HEK293 (cell line): ENCODE measurements at regions not wholly inside any gene's neighbourhood (a gene's known extent, or its start where the extent isn't known, plus 50 kb on each side); places are given as distances from the start of the nearest gene placed in this dataset.

ENCODE experiments used
- CTCF ChIA-PET: fragments of 350-600 bp; formaldehyde crosslinking; extraction: SDS; loops from one replicate; lab custom pipeline; 2021; ENCODE audit warnings: antibody characterized with exemption; lab: Yijun Ruan, JAX
- POLR2A ChIA-PET: fragments of 300-600 bp; formaldehyde crosslinking; extraction: SDS; loops from one replicate; lab custom pipeline; 2020; ENCODE audit warnings: antibody characterized with exemption, inconsistent platforms; lab: Yijun Ruan, JAX
- H3K27ac ChIP-seq: fragments of 200-500 bp; sonication (Bioruptor generic); 2 replicates; pipeline ENCODE4 v1.5.1; 2014; ENCODE audit warnings: low read depth, low read length, control low read depth, inconsistent platforms; ENCODE audit errors: extremely low read depth
- H3K36me3 ChIP-seq, 2 experiments: fragments of 200-500 bp in 1 of 2; sonication (Bioruptor generic) in 1 of 2; 1 replicate in 1 of 2; 2 replicates in 1 of 2; pipeline ENCODE4 v1.5.1; 2014 to 2017; ENCODE audit warnings: inconsistent platforms in 2 of 2, low read length in 2 of 2; ENCODE audit not compliant: control insufficient read depth in 2 of 2, insufficient read depth in 1 of 2
- H3K4me1 ChIP-seq: fragments of 200-500 bp; sonication (Bioruptor generic); 2 replicates; pipeline ENCODE4 v1.5.1; 2014; ENCODE audit warnings: mild to moderate bottlenecking, low read length, inconsistent platforms; ENCODE audit not compliant: control insufficient read depth, insufficient read depth
- H3K4me3 ChIP-seq: 2 replicates; pipeline ENCODE4 v1.5.1; 2011; ENCODE audit warnings: low read depth, mild to moderate bottlenecking, control low read depth, low read length, moderate library complexity
- H3K9me3 ChIP-seq: fragments of 200-500 bp; sonication (Bioruptor generic); 2 replicates; pipeline ENCODE4 v1.5.1; 2014; ENCODE audit warnings: low read depth, low read length, inconsistent platforms; ENCODE audit not compliant: control insufficient read depth, insufficient read depth
- GFI1B ChIP-seq: fragments of 450-650 bp; formaldehyde crosslinking; IDR thresholded peaks from 2 replicates; pipeline ENCODE4 v1.5.1; 2016; ENCODE audit warnings: missing biosample characterization, missing genetic modification characterization
- OSR2 ChIP-seq: fragments of 450-650 bp; formaldehyde crosslinking; IDR thresholded peaks from 2 replicates; pipeline ENCODE4 v1.5.1; 2016; ENCODE audit warnings: missing biosample characterization, missing genetic modification characterization
- TRIM28 ChIP-seq: IDR thresholded peaks from 2 replicates; pipeline ENCODE4 v1.6.1; 2011; ENCODE audit warnings: low read length, control low read depth, borderline replicate concordance
- ZNF146 ChIP-seq: fragments of 450-650 bp; formaldehyde crosslinking; IDR thresholded peaks from 2 replicates; pipeline ENCODE4 v1.5.1; 2016; ENCODE audit warnings: missing biosample characterization, missing genetic modification characterization
- ZNF211 ChIP-seq: fragments of 450-650 bp; formaldehyde crosslinking; IDR thresholded peaks from 2 replicates; pipeline ENCODE4 v1.5.1; 2016; ENCODE audit warnings: low read depth, missing biosample characterization, missing genetic modification characterization
- ZNF266 ChIP-seq: fragments of 450-650 bp; formaldehyde crosslinking; IDR thresholded peaks from 2 replicates; pipeline ENCODE4 v1.5.1; 2016; ENCODE audit warnings: missing biosample characterization, missing genetic modification characterization, low read depth
- ZNF311 ChIP-seq: fragments of 450-650 bp; formaldehyde crosslinking; IDR thresholded peaks from 2 replicates; pipeline ENCODE4 v1.5.1; 2017; ENCODE audit warnings: missing biosample characterization, missing genetic modification characterization, borderline replicate concordance
- ZNF350 ChIP-seq: fragments of 450-650 bp; formaldehyde crosslinking; IDR thresholded peaks from 2 replicates; pipeline ENCODE4 v1.5.0; 2017; ENCODE audit warnings: missing biosample characterization, mild to moderate bottlenecking, missing genetic modification characterization
- ZNF404 ChIP-seq: fragments of 450-650 bp; formaldehyde crosslinking; IDR thresholded peaks from 2 replicates; pipeline ENCODE4 v1.5.1; 2017; ENCODE audit warnings: missing biosample characterization, missing genetic modification characterization
- ZNF510 ChIP-seq: fragments of 450-650 bp; formaldehyde crosslinking; IDR thresholded peaks from 2 replicates; pipeline ENCODE4 v1.5.1; 2018; ENCODE audit warnings: mild to moderate bottlenecking, missing genetic modification characterization, missing biosample characterization; ENCODE audit not compliant: insufficient replicate concordance
- ZNF830 ChIP-seq: fragments of 450-650 bp; IDR thresholded peaks from 2 replicates; pipeline ENCODE4 v1.5.0; 2018; ENCODE audit warnings: missing biosample characterization, missing genetic modification characterization, low read depth, mild to moderate bottlenecking, moderate library complexity
- ZSCAN30 ChIP-seq: fragments of 450-650 bp; IDR thresholded peaks from 2 replicates; pipeline ENCODE4 v1.5.1; 2018; ENCODE audit warnings: missing biosample characterization, mild to moderate bottlenecking, missing genetic modification characterization, moderate library complexity
- TF ChIP-seq, protein P1 (sequence below): fragments of 450-650 bp; formaldehyde crosslinking; IDR thresholded peaks from 2 replicates; pipeline ENCODE4 v1.5.1; 2016; ENCODE audit warnings: missing biosample characterization, missing genetic modification characterization
- TF ChIP-seq, protein P2 (sequence below): fragments of 450-650 bp; formaldehyde crosslinking; IDR thresholded peaks from 2 replicates; pipeline ENCODE4 v1.5.1; 2017; ENCODE audit warnings: missing biosample characterization, missing genetic modification characterization
- TF ChIP-seq, protein P3 (sequence below): fragments of 450-650 bp; formaldehyde crosslinking; IDR thresholded peaks from 2 replicates; pipeline ENCODE4 v1.5.1; 2016; ENCODE audit warnings: missing biosample characterization, missing genetic modification characterization, borderline replicate concordance
- TF ChIP-seq, protein P4 (sequence below): fragments of 450-650 bp; formaldehyde crosslinking; IDR thresholded peaks from 2 replicates; pipeline ENCODE4 v1.5.1; 2017; ENCODE audit warnings: missing biosample characterization, mild to moderate bottlenecking, missing genetic modification characterization, moderate library complexity
- TF ChIP-seq, protein P5 (sequence below): fragments of 450-650 bp; formaldehyde crosslinking; IDR thresholded peaks from 2 replicates; pipeline ENCODE4 v1.5.1; 2016; ENCODE audit warnings: missing biosample characterization, missing genetic modification characterization
- TF ChIP-seq, protein P6 (sequence below): fragments of 450-650 bp; formaldehyde crosslinking; IDR thresholded peaks from 2 replicates; pipeline ENCODE4 v1.5.1; 2017; ENCODE audit warnings: missing biosample characterization, missing genetic modification characterization
- TF ChIP-seq, protein P7 (sequence below): fragments of 450-650 bp; formaldehyde crosslinking; IDR thresholded peaks from 2 replicates; pipeline ENCODE4 v1.5.1; 2017; ENCODE audit warnings: missing biosample characterization, missing genetic modification characterization
- TF ChIP-seq, protein P8 (sequence below): fragments of 450-650 bp; formaldehyde crosslinking; IDR thresholded peaks from 2 replicates; pipeline ENCODE4 v1.5.1; 2016; ENCODE audit warnings: missing biosample characterization, missing genetic modification characterization

DNA sequence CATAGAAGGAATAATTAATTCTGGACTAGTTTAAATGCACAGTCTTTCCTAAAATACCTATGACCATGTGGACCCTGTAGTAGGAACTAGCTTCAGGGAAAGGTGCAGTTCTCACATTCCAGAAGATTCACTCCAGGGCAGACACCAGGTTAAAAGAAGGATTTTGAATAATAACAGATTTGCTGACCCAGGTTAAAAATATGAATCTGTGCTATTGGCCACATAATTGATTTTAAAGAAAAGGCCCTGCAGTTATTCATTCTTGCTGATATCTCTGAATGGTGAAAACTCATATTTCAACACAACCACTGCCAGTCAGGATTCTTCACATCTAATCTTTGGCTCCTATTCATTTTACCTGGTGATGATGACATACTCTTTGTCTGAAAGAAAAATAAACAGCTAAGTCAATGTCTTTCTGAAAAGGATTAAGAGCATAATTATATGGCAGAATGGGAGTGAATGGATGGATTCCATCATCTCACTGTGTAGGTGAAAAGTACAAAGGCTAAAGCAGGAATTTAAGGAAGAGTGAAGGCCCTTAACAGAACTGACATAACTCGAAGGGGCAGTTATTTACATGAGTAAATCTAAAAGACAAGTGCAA, 432.8 kb downstream of the PDGFC start:
- TF ChIP-seq, protein P1, sequence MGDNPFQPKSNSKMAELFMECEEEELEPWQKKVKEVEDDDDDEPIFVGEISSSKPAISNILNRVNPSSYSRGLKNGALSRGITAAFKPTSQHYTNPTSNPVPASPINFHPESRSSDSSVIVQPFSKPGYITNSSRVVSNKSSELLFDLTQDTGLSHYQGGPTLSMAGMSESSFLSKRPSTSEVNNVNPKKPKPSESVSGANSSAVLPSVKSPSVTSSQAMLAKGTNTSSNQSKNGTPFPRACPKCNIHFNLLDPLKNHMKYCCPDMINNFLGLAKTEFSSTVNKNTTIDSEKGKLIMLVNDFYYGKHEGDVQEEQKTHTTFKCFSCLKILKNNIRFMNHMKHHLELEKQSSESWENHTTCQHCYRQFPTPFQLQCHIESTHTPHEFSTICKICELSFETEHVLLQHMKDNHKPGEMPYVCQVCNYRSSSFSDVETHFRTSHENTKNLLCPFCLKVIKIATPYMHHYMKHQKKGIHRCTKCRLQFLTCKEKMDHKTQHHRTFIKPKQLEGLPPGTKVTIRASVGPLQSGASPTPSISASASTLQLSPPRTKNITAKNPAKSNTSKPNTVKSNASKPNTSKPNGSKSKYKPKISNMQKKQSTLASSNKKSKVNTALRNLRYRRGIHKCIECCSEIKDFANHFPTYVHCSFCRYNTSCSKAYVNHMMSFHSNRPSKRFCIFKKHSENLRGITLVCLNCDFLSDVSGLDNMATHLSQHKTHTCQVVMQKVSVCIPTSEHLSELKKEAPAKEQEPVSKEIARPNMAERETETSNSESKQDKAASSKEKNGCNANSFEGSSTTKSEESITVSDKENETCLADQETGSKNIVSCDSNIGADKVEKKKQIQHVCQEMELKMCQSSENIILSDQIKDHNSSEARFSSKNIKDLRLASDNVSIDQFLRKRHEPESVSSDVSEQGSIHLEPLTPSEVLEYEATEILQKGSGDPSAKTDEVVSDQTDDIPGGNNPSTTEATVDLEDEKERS (tag by site-specific recombination), result no peak
- TF ChIP-seq ZNF146 (tag by site-specific recombination), result no peak
- TF ChIP-seq ZNF404 (tag by site-specific recombination), result no peak
- TF ChIP-seq, protein P2, sequence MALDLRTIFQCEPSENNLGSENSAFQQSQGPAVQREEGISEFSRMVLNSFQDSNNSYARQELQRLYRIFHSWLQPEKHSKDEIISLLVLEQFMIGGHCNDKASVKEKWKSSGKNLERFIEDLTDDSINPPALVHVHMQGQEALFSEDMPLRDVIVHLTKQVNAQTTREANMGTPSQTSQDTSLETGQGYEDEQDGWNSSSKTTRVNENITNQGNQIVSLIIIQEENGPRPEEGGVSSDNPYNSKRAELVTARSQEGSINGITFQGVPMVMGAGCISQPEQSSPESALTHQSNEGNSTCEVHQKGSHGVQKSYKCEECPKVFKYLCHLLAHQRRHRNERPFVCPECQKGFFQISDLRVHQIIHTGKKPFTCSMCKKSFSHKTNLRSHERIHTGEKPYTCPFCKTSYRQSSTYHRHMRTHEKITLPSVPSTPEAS (tag by site-specific recombination), result no peak
- CTCF ChIA-PET, result no interaction called here
- Histone ChIP-seq H3K4me3 (no peak overlapping the region), H3K9me3 (no peaks in the 10 kb centered on the region), H3K36me3 (no peaks in the 10 kb centered on the region), H3K4me1 (no peaks in the 10 kb centered on the region), H3K27ac (no peak overlapping the region)
- POLR2A ChIA-PET, result no interaction called here

DNA sequence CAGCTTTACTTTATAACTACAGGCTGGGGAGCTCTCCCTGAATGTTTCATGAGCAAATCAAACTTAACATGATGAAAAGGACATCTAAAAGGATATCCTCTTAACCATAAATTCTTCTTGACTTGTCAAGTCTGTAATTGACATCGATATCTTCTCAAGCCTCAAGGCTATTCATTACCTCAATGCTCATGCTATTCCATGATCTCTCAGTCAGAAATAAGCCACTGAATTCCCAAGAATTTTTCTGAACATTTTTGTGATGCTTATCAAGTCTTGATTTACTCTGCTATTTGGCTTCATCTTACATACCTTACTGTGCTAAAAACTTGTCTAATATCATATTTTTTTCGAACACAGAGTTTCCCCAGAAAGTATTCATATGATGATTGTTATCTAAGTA, 433.4 kb downstream of the PDGFC start:
- POLR2A ChIA-PET, result no interaction called here
- no peaks in the 10 kb centered on the region for H3K9me3 ChIP-seq
- no peak overlapping the region for H3K27ac ChIP-seq
- CTCF ChIA-PET, result interaction anchor here (1.2 kb wide), 1 partner anchor 63 kb away, joined by 3 read pairs; no protein-coding TSS in a partner anchor
- no peaks in the 10 kb centered on the region for H3K4me1 ChIP-seq
- H3K4me3 ChIP-seq, result no peak overlapping the region
- no peaks in the 10 kb centered on the region for H3K36me3 ChIP-seq
- TF ChIP-seq, protein P3, sequence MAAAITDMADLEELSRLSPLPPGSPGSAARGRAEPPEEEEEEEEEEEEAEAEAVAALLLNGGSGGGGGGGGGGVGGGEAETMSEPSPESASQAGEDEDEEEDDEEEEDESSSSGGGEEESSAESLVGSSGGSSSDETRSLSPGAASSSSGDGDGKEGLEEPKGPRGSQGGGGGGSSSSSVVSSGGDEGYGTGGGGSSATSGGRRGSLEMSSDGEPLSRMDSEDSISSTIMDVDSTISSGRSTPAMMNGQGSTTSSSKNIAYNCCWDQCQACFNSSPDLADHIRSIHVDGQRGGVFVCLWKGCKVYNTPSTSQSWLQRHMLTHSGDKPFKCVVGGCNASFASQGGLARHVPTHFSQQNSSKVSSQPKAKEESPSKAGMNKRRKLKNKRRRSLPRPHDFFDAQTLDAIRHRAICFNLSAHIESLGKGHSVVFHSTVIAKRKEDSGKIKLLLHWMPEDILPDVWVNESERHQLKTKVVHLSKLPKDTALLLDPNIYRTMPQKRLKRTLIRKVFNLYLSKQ (tag by site-specific recombination), result no peak
- TF ChIP-seq, protein P4, sequence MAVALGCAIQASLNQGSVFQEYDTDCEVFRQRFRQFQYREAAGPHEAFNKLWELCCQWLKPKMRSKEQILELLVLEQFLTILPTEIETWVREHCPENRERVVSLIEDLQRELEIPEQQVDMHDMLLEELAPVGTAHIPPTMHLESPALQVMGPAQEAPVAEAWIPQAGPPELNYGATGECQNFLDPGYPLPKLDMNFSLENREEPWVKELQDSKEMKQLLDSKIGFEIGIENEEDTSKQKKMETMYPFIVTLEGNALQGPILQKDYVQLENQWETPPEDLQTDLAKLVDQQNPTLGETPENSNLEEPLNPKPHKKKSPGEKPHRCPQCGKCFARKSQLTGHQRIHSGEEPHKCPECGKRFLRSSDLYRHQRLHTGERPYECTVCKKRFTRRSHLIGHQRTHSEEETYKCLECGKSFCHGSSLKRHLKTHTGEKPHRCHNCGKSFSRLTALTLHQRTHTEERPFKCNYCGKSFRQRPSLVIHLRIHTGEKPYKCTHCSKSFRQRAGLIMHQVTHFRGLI (tag by site-specific recombination), result no peak
- TF ChIP-seq ZNF830, result no peak
- TF ChIP-seq OSR2 (tag by site-specific recombination), result no peak
- no peak for TF ChIP-seq ZNF350 (tag by site-specific recombination)
- TF ChIP-seq, protein P5, sequence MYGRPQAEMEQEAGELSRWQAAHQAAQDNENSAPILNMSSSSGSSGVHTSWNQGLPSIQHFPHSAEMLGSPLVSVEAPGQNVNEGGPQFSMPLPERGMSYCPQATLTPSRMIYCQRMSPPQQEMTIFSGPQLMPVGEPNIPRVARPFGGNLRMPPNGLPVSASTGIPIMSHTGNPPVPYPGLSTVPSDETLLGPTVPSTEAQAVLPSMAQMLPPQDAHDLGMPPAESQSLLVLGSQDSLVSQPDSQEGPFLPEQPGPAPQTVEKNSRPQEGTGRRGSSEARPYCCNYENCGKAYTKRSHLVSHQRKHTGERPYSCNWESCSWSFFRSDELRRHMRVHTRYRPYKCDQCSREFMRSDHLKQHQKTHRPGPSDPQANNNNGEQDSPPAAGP (tag by site-specific recombination), result no peak
- TF ChIP-seq, protein P6, sequence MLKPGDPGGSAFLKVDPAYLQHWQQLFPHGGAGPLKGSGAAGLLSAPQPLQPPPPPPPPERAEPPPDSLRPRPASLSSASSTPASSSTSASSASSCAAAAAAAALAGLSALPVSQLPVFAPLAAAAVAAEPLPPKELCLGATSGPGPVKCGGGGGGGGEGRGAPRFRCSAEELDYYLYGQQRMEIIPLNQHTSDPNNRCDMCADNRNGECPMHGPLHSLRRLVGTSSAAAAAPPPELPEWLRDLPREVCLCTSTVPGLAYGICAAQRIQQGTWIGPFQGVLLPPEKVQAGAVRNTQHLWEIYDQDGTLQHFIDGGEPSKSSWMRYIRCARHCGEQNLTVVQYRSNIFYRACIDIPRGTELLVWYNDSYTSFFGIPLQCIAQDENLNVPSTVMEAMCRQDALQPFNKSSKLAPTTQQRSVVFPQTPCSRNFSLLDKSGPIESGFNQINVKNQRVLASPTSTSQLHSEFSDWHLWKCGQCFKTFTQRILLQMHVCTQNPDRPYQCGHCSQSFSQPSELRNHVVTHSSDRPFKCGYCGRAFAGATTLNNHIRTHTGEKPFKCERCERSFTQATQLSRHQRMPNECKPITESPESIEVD (tag by site-specific recombination), result no peak
- TF ChIP-seq ZSCAN30 (tag by site-specific recombination), result no peak
- no peak for TF ChIP-seq TRIM28
- no peak for TF ChIP-seq ZNF311 (tag by site-specific recombination)
- no peak for TF ChIP-seq GFI1B (tag by site-specific recombination)
- TF ChIP-seq, protein P7, sequence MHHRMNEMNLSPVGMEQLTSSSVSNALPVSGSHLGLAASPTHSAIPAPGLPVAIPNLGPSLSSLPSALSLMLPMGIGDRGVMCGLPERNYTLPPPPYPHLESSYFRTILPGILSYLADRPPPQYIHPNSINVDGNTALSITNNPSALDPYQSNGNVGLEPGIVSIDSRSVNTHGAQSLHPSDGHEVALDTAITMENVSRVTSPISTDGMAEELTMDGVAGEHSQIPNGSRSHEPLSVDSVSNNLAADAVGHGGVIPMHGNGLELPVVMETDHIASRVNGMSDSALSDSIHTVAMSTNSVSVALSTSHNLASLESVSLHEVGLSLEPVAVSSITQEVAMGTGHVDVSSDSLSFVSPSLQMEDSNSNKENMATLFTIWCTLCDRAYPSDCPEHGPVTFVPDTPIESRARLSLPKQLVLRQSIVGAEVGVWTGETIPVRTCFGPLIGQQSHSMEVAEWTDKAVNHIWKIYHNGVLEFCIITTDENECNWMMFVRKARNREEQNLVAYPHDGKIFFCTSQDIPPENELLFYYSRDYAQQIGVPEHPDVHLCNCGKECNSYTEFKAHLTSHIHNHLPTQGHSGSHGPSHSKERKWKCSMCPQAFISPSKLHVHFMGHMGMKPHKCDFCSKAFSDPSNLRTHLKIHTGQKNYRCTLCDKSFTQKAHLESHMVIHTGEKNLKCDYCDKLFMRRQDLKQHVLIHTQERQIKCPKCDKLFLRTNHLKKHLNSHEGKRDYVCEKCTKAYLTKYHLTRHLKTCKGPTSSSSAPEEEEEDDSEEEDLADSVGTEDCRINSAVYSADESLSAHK (tag by site-specific recombination), result no peak
- TF ChIP-seq ZNF211 (tag by site-specific recombination), result no peak
- TF ChIP-seq ZNF510 (tag by site-specific recombination), result no peak
- no peak for TF ChIP-seq ZNF266 (tag by site-specific recombination)
- TF ChIP-seq, protein P8, sequence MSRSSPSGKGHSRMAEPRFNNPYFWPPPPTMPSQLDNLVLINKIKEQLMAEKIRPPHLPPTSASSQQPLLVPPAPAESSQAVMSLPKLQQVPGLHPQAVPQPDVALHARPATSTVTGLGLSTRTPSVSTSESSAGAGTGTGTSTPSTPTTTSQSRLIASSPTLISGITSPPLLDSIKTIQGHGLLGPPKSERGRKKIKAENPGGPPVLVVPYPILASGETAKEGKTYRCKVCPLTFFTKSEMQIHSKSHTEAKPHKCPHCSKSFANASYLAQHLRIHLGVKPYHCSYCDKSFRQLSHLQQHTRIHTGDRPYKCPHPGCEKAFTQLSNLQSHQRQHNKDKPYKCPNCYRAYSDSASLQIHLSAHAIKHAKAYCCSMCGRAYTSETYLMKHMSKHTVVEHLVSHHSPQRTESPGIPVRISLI (tag by site-specific recombination), result no peak
